ENCODE measurements at regions not wholly inside any gene's neighbourhood (a gene's known extent, or its start where the extent isn't known, plus 50 kb on each side); places are given as distances from the start of the nearest gene placed in this dataset.

DNA sequence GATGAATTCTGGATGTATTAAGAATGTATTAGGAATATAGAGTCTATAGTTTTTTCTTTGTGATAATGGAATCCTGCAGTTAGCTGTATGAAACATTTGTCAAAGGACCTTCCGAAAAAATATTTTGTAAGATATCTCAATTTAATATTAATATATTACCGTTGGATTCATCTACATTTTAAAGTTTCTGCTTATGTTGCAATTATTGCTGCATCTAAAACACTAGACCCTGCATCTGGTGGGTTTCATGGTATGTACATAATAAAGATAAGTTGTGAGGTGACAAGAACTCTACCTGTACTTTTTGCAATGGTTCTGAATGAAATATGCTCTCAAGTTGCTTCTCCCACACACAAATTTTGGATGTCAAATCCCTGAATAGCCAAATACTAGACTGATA is 565.9 kb upstream of the FBXO33 start:
- DNase-seq (ENCODE audit: low read depth), result no peak

DNA sequence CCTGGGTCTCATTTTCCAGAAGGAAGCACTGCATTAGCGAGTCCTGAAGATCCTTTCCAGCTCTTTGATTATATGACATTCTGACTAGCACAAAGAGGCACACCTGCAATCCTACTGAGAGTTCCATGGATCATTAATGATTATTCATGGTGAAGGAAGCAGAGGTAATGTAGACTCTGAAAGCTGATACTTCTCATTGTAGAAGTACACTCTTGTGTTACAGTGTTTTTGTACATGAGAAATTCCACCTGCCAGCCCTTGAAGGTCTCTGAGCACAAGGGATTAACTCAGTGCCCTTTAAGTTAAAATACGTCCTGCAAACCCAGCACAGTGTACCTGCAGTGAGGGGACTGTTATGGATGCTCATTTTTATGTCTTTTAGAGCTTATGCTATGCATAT is 558.8 kb upstream of the FBXO33 start:
- no peak for DNase-seq (ENCODE audit: low read depth)

DNA sequence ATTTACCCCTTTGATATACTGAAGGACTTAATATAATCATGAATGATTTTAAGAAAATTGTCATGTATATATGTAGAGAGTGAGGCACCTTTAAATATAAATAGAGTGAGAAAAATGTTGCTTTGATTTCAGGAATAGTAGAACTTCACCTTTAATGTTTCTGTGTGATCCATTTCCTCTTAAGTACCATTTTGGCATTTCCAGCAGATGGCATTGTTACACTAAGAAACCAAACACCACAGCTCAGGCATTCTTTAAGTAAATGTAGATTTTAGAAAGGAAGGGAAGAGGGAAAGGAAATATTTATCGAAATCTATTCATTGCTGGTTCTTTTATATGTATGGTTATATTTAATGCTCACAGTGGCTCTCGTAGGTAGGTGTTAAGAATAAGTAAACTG is 556.7 kb upstream of the FBXO33 start:
- DNase-seq (ENCODE audit: low read depth), result no peak

DNA sequence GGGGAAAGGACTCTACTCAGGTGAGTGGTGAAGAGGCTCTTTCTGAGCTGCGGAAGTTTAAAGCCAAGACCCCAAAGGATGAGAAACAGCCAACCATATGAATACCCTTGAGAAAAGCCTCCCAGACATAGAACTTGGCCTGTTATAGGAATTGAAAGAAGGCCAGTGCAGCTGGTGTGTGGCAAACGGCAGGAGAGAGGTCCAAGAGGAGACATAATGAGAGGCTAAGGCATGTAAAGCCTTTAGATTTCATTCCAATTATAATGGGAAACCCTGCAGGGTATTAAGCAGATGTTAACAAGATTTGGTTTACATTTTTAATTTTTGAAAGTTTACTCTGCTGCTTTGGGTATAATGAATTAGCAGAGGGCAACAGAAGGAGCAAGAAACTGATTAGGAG is 552.1 kb upstream of the FBXO33 start:
- DNase-seq (ENCODE audit: low read depth), result no peak

DNA sequence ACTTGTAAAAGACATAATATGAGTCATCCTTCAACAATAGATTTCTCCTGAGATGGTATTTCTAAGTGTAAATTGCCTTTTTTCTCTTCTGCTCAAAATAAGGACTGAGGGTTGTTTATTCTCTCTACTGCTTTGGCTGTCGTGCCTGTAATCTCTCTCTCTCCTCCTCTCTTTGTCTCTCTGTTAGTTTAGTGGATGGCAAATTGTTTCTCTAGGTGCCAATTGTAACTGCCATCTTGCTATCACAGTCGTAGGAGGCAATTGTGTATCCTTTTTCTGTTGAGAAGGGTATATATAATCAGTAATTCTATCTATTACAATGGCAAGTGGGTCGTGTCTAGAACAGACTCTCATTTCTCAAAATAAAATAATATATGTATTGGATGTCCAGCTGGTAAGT is 545.0 kb upstream of the FBXO33 start:
- no peak for DNase-seq (ENCODE audit: low read depth)

- DNase-seq (ENCODE audit: low read depth), result no peak
Measured at GRCh38 chr14:39974036-39974435, 541.8 kb upstream of the FBXO33 start.

- DNase-seq (ENCODE audit: low read depth), result no peak
Measured at GRCh38 chr14:39972704-39973103, 540.5 kb upstream of the FBXO33 start.

- DNase-seq (ENCODE audit: low read depth), result no peak
Measured at GRCh38 chr14:39967885-39968284, 535.7 kb upstream of the FBXO33 start.

GRCh38 chr14:39957987-39958386 is 525.8 kb upstream of the FBXO33 start:
- no peak for DNase-seq (ENCODE audit: low read depth)

DNA sequence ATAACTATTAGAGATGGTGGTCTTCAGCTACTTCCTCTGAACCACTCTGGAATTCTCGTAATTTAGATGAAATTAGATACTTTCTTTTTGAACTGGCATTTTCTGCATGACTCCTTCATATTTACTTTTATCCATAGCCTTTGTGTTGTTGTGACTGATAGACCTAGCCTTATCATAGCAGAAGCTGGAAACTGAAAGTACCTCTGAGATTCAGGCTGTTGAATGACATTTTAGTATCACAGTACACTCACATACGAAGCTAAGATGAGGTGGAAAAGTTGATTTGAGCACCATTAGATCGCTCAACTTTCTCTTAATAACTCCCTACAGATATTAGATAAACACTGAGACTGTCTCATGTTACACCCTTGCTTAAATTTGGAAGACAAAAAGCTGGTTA is 525.1 kb upstream of the FBXO33 start:
- DNase-seq (ENCODE audit: low read depth), result no peak

GRCh38 chr14:39956372-39956771 is 524.1 kb upstream of the FBXO33 start:
- DNase-seq (ENCODE audit: low read depth), result no peak

GRCh38 chr14:39948235-39948634 is 516.0 kb upstream of the FBXO33 start:
- no peak for DNase-seq (ENCODE audit: low read depth)

DNA sequence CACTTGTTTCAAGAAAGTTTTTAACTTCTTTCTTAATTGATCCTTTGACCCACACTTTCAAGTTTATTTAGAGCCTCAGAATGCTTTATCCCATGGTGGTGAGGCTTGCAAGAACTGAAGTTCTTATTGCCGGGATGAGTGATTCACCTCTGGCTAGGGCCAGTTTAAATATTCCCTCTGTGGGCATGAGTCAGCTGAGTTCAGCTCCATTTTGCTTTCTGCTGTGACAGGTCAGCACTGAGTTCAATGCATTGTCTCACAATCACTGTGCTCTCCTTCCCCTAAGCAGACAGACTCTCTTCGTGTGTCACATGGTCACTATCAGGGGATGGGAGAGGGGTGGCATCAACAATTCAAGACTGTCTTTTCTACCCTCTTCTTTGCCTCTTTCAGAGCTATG is 514.6 kb upstream of the FBXO33 start:
- no peak for DNase-seq (ENCODE audit: low read depth)

DNA sequence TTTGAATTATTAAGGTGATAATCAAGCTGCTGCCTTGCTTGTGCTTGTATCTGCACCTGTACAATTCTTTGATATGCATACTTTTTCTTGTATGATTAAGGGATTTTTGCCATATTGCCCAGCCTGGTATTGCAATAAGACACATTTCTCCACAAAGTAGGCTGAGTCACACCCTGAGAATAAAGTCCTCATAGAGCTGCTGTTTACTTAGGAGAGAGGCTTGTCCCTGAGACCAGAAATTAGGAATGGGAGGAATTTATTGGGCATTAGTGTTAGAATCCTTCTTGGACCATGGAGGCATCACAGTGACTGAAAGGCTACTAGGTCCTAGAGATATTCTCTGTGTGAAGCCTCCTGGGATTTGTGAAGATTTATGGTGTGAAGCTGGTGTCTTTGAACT is 506.8 kb upstream of the FBXO33 start:
- DNase-seq (ENCODE audit: low read depth), result no peak

DNA sequence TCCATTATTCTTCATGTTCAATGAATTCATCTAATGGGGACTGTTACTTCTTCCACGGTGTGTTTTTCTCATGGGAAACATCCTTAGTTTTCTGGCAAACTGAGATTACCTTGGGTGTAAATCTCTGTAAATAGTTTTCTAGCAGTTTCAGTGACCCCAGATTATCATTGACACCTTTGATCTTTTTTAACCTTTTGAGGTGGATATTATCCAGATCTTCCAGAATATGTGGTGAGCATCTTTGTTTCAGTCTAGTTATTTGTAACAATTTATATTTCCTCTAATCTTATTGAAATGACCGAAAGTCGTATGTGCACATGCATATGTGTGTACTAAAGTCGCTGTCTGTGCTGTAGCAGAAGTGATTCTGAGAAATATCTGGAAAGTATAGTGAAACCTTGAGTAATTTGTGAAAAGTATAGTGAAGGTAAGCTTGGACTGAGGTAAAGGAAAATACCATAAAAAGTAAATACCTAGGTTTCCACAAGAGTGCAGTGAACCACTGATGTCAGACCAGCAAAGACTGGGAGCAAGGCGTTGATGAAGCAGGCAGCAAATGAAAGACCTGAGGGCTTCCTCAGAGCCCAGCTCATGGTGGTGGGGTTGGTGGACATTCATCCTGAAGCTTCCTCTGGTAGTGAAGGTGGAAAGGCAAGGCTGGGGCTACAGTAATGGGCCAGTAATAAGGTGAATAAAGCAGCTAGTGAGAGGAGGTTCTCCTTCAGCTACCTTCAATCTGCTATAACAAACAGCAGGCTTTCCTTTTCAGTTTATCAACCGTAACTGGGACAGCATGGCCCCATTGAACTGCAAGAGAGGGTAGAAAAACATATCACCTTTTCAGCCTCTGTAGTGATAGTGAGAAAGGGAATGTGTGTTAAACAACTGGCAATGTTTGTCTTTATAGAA is 480.2 kb upstream of the FBXO33 start:
- no peak for DNase-seq (ENCODE audit: low read depth)

- DNase-seq (ENCODE audit: low read depth), result no peak
Measured at GRCh38 chr14:39897657-39898056, 465.4 kb upstream of the FBXO33 start.

GRCh38 chr14:39890026-39890425 is 457.8 kb upstream of the FBXO33 start:
- DNase-seq (ENCODE audit: low read depth), result no peak

- DNase-seq (ENCODE audit: low read depth), result no peak
Measured at GRCh38 chr14:39884091-39884490, 451.9 kb upstream of the FBXO33 start.

DNA sequence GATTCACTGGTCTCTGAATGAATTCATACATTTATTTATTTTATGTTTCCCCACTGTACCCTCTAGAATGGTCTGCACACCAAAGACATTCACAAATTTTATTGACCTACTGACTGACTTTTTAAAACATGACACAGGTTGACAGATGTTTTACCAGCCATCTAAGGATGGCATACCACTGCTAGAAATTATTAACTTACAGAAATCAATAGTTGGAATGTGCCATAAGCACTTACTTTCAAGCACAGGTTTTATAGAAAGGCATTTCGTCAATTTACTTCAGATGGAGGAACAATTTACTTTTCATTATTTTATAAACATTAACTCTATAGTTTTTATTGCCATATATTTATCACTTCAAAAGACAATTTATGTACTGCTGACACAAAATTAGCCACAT is 448.7 kb upstream of the FBXO33 start:
- DNase-seq (ENCODE audit: low read depth), result no peak

DNA sequence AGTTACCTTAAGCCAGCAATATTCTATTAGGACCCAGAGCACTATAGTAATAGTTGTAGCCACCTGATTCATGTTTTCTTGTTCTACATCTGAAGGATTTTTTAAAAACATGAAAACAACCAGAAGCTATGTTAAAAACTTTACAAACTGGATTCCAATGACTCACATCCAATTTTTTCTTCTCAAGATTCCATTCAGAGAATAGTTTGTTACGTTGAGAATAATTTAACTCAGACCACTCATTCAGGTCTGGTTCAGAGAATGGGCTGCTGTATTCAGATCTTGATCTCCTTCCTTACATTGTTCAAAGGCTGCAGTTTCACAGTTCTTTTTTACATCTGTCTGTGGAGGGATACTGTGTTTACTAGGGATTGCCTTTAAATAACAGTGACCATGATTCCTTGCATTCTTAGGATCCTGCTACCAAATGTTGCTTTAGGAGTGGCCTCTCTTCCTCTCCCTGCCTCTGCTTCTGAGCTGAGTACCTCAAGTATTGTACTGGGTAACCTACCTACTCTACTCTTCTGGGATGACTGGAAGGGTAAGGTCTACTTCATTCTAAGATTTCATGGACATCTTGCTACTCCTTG is 448.0 kb upstream of the FBXO33 start:
- no peak for DNase-seq (ENCODE audit: low read depth)

DNA sequence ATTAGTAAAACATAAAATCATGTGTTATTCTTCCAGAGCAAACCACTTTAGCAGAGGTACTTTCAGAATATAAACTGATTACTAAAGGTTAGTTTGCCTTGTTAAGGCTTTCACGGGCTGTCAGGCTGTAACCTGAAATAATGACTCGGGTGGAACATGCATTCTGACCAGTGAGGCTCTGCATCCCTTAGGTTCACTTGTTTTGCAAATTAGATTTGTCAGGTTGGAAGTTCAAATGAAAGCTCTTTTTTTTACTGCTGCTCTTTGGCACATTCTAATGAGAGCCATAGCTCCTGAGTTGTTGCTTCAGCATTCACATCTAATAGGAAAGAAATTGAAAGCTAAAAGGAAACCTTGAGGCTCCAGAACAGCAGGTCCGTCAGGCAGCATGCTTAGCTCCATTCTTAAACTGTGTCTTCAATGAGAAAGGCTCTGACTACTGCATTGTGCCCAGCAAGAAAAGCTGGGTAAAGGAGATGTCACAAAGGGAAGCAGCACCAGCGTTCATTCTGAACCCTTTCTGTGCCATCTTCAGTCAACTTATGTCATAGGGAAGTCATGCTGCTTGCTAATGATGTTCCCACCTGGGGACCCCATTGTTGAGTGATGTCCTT is 445.5 kb upstream of the FBXO33 start:
- DNase-seq (ENCODE audit: low read depth), result no peak

- DNase-seq (ENCODE audit: low read depth), result no peak
Measured at GRCh38 chr14:39876916-39877315, 444.7 kb upstream of the FBXO33 start.

DNA sequence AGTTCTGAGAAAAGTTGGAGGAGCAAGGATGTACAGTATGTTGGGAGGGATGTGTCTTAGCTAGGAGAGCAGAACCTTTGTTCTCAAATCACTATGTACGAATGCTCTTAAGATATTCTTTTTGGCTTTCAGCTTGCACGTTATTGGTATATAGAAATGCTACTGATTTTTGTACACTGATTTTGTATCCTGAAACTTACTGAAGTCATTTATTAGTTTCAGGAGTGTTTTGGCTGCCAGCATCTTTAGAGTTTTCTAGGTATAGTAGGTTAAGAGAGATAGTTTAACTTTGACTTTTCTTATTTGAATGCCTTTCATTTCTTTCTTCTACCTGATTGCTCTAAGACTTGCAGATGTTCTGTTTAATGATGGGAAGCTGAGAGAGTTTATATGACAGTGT is 442.8 kb upstream of the FBXO33 start:
- DNase-seq (ENCODE audit: low read depth), result no peak
